Esophagus squamous epithelium (tissue), 4 donors: ENCODE measurements at regions not wholly inside any gene's neighbourhood (a gene's known extent, or its start where the extent isn't known, plus 50 kb on each side); places are given as distances from the start of the nearest gene placed in this dataset.

Experiments
- CTCF ChIP-seq, 6 experiments: fragments of 450-650 bp in 4 of 6; fragments of 200-600 bp in 2 of 6; sonication (generic) in 2 of 6; IDR thresholded peaks; one replicate each; pipeline ENCODE4 v1.5.1; 2016 to 2019; ENCODE audit warnings: antibody characterized with exemption in 6 of 6, mild to moderate bottlenecking in 4 of 6, moderate library complexity in 4 of 6
- POLR2A ChIP-seq, 4 donors: fragments of 450-650 bp; IDR thresholded peaks; one replicate each; pipeline ENCODE4 v1.6.1; 2017; ENCODE audit warnings: antibody characterized with exemption in 4 of 4, mild to moderate bottlenecking in 4 of 4, moderate library complexity in 3 of 4

- TF ChIP-seq CTCF (IDR thresholded peaks at IDR 0.05) = no peak
- TF ChIP-seq POLR2A (IDR thresholded peaks at IDR 0.05) = no peak
These were observed 91.0 kb upstream of the FAM169A start for GRCh38 chr5:74957029-74957784.
